H9 (cell line): ENCODE measurements at regions not wholly inside any gene's neighbourhood (a gene's known extent, or its start where the extent isn't known, plus 50 kb on each side); places are given as distances from the start of the nearest gene placed in this dataset.

Source experiments
- DNase-seq: peaks from one replicate; pipeline ENCODE4 v3.0.0-alpha.2; 2017
- H2AFZ ChIP-seq: one replicate; pipeline ENCODE4 v1.6.1; 2013; ENCODE audit warnings: mild to moderate bottlenecking, low read length, control low read depth, moderate library complexity
- H2AK5ac ChIP-seq: 2 replicates; pipeline ENCODE4 v1.6.1; 2013; ENCODE audit warnings: low read length, control low read depth, mixed read lengths; ENCODE audit not compliant: insufficient read length
- H2BK120ac ChIP-seq: one replicate; pipeline ENCODE4 v1.6.1; 2013; ENCODE audit warnings: low read depth, mild to moderate bottlenecking, low read length, control low read depth, inconsistent platforms; ENCODE audit not compliant: poor library complexity, severe bottlenecking
- H2BK12ac ChIP-seq: 2 replicates; pipeline ENCODE4 v1.6.1; 2013; ENCODE audit warnings: low read length, control low read depth, mixed read lengths, low read depth; ENCODE audit not compliant: insufficient read length
- H2BK15ac ChIP-seq: 2 replicates; pipeline ENCODE4 v1.6.1; 2013; ENCODE audit warnings: low read depth, low read length, control low read depth
- H2BK20ac ChIP-seq: one replicate; pipeline ENCODE4 v1.6.1; 2013; ENCODE audit warnings: low read depth, mild to moderate bottlenecking, low read length, control low read depth, inconsistent platforms; ENCODE audit not compliant: poor library complexity, severe bottlenecking
- H2BK5ac ChIP-seq: 2 replicates; pipeline ENCODE4 v1.6.1; 2013; ENCODE audit warnings: low read length, control low read depth, mixed read lengths; ENCODE audit not compliant: insufficient read length
- H3K14ac ChIP-seq: 2 replicates; pipeline ENCODE4 v1.6.1; 2013; ENCODE audit warnings: low read length, control low read depth; ENCODE audit not compliant: insufficient read depth
- H3K18ac ChIP-seq: 2 replicates; pipeline ENCODE4 v1.6.1; 2013; ENCODE audit warnings: low read depth, mild to moderate bottlenecking, mixed read lengths, low read length, control low read depth; ENCODE audit not compliant: insufficient read length
- H3K23ac ChIP-seq: 2 replicates; pipeline ENCODE4 v1.6.1; 2013; ENCODE audit warnings: low read length, control low read depth, mixed read lengths, low read depth; ENCODE audit not compliant: insufficient read length
- H3K23me2 ChIP-seq: 2 replicates; pipeline ENCODE4 v1.6.1; 2013; ENCODE audit warnings: low read depth, mild to moderate bottlenecking, mixed read lengths, low read length, control low read depth; ENCODE audit not compliant: insufficient read length, poor library complexity, severe bottlenecking
- H3K27ac ChIP-seq: 2 replicates; pipeline ENCODE4 v1.5.1; 2013; ENCODE audit warnings: low read length, control low read depth, mixed read lengths, low read depth; ENCODE audit not compliant: insufficient read length
- H3K27me3 ChIP-seq: 2 replicates; pipeline ENCODE4 v1.6.1; 2013; ENCODE audit warnings: low read length, control low read depth, inconsistent platforms; ENCODE audit not compliant: insufficient read depth
- H3K4ac ChIP-seq: 2 replicates; pipeline ENCODE4 v1.6.1; 2013; ENCODE audit warnings: low read depth, mild to moderate bottlenecking, control low read depth, inconsistent platforms, low read length, moderate library complexity
- H3K4me1 ChIP-seq: 2 replicates; pipeline ENCODE4 v1.6.1; 2013; ENCODE audit warnings: low read length, control low read depth, inconsistent platforms; ENCODE audit not compliant: insufficient read depth
- H3K4me2 ChIP-seq: 2 replicates; pipeline ENCODE4 v1.6.1; 2013; ENCODE audit warnings: low read length, control low read depth, mixed read lengths; ENCODE audit not compliant: insufficient read length, insufficient read depth
- H3K56ac ChIP-seq: 2 replicates; pipeline ENCODE4 v1.6.1; 2013; ENCODE audit warnings: low read depth, mild to moderate bottlenecking, mixed read lengths, low read length, control low read depth; ENCODE audit not compliant: insufficient read length
- H3K79me1 ChIP-seq: 2 replicates; pipeline ENCODE4 v1.6.1; 2013; ENCODE audit warnings: low read depth, mild to moderate bottlenecking, moderate library complexity, low read length, control low read depth, inconsistent platforms; ENCODE audit not compliant: insufficient read depth, poor library complexity, severe bottlenecking
- H3K79me2 ChIP-seq: 2 replicates; pipeline ENCODE4 v1.6.1; 2013; ENCODE audit warnings: low read length, control low read depth, inconsistent platforms; ENCODE audit not compliant: insufficient read depth
- H3K9ac ChIP-seq: 2 replicates; pipeline ENCODE4 v1.6.1; 2013; ENCODE audit warnings: low read length, control low read depth, mixed read lengths; ENCODE audit not compliant: insufficient read length; ENCODE audit errors: extremely low read depth
- H3K9me3 ChIP-seq: one replicate; pipeline ENCODE4 v1.6.1; 2013; ENCODE audit warnings: low read depth, low read length, inconsistent platforms; ENCODE audit not compliant: control insufficient read depth
- H3T11ph ChIP-seq: one replicate; pipeline ENCODE4 v1.6.1; 2013; ENCODE audit warnings: mild to moderate bottlenecking, low read length, control low read depth, inconsistent platforms
- H4K20me1 ChIP-seq: one replicate; pipeline ENCODE4 v1.6.1; 2013; ENCODE audit not compliant: control insufficient read depth, insufficient read length, insufficient read depth
- H4K5ac ChIP-seq: 2 replicates; pipeline ENCODE4 v1.6.1; 2013; ENCODE audit warnings: low read depth, mild to moderate bottlenecking, mixed read lengths, low read length, control low read depth; ENCODE audit not compliant: insufficient read length
- H4K8ac ChIP-seq: replicated peaks from 2 replicates; pipeline ENCODE4 v1.6.1; 2013; ENCODE audit warnings: low read length, control low read depth, mixed read lengths, low read depth; ENCODE audit not compliant: insufficient read length
- H4K91ac ChIP-seq: 2 replicates; pipeline ENCODE4 v1.6.1; 2013; ENCODE audit warnings: low read depth, mild to moderate bottlenecking, moderate library complexity, mixed read lengths, low read length, control low read depth; ENCODE audit not compliant: insufficient read length
- H3K27ac Mint-ChIP-seq, 3 experiments: 2 replicates in 2 of 3; 3 replicates in 1 of 3; pipeline ENCODE4 v1.8.0; 2020 to 2021; ENCODE audit warnings: mixed read lengths in 3 of 3, mild to moderate bottlenecking in 1 of 3, moderate library complexity in 1 of 3
- H3K27me3 Mint-ChIP-seq: 2 replicates; pipeline ENCODE4 v1.8.0; 2021; ENCODE audit warnings: low read depth, mild to moderate bottlenecking, moderate library complexity, mixed read lengths
- H3K36me3 Mint-ChIP-seq, 3 experiments: 2 replicates in 2 of 3; 3 replicates in 1 of 3; pipeline ENCODE4 v1.8.0; 2020 to 2021; ENCODE audit warnings: low read depth in 3 of 3, mixed read lengths in 3 of 3; ENCODE audit not compliant: insufficient read depth in 1 of 3
- H3K4me1 Mint-ChIP-seq, 2 experiments: 2 replicates each; pipeline ENCODE4 v1.8.0; 2020; ENCODE audit warnings: mixed read lengths in 2 of 2
- H3K4me3 Mint-ChIP-seq, 2 experiments: 2 replicates in 1 of 2; 3 replicates in 1 of 2; pipeline ENCODE4 v1.8.0; 2020 to 2021; ENCODE audit warnings: mild to moderate bottlenecking in 2 of 2, mixed read lengths in 2 of 2, moderate library complexity in 1 of 2
- H3K9me3 Mint-ChIP-seq, 2 experiments: 2 replicates in 1 of 2; 3 replicates in 1 of 2; pipeline ENCODE4 v1.8.0; 2020; ENCODE audit warnings: mild to moderate bottlenecking in 2 of 2, mixed read lengths in 2 of 2, moderate library complexity in 1 of 2
- TF ChIP-seq, protein P1 (sequence below): fragments of 200-600 bp; sonication (generic); conservative IDR thresholded peaks from 3 replicates; pipeline ENCODE4 v1.8.0; 2021; ENCODE audit warnings: antibody characterized with exemption, mild to moderate bottlenecking

DNA sequence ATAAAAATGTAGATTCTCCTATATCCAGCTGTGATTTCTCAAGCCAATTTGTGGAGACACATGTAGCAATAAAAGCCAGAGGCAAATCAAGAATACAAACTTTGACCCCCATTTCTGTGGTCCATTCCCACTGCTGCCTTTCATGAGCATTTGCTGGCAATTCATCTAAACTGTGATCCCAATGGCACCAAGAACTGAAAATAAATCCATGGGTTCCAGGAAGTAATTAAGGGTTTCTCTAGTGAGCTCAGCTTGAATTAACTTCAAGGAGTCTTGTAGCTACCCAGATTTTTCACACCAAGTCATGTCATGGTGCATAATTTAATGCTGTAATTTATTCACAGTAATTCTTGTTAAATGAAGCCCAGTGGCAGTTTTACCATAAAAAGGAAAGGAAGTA lies 145.0 kb upstream of the SMC2 start:
- Histone ChIP-seq H3K27me3 (no peaks in the 10 kb centered on the region), H2BK20ac (no peak overlapping the region), H3K18ac (no peak overlapping the region), H3K23ac (no peak overlapping the region), H2AFZ (no peak overlapping the region), H3K14ac (no peak overlapping the region), H2BK12ac (no peak overlapping the region), H3K23me2 (no peaks in the 10 kb centered on the region), H3K9ac (no peak overlapping the region), H3K4me2 (no peak overlapping the region), H2BK120ac (no peak overlapping the region), H3K79me1 (no peaks in the 10 kb centered on the region), H3K9me3 (no peaks in the 10 kb centered on the region), H4K91ac (no peak overlapping the region), H4K5ac (no peak overlapping the region), H3K4ac (no peak overlapping the region), H3K56ac (no peak overlapping the region), H2BK5ac (no peak overlapping the region), H2AK5ac (no peak overlapping the region), H4K8ac (no peak overlapping the region), H4K20me1 (no peaks in the 10 kb centered on the region), H3K79me2 (no peaks in the 10 kb centered on the region), H2BK15ac (no peak overlapping the region), H3K4me1 (no peaks in the 10 kb centered on the region), H3T11ph (no peak overlapping the region), H3K27ac (no peak overlapping the region)
- TF ChIP-seq, protein P1, sequence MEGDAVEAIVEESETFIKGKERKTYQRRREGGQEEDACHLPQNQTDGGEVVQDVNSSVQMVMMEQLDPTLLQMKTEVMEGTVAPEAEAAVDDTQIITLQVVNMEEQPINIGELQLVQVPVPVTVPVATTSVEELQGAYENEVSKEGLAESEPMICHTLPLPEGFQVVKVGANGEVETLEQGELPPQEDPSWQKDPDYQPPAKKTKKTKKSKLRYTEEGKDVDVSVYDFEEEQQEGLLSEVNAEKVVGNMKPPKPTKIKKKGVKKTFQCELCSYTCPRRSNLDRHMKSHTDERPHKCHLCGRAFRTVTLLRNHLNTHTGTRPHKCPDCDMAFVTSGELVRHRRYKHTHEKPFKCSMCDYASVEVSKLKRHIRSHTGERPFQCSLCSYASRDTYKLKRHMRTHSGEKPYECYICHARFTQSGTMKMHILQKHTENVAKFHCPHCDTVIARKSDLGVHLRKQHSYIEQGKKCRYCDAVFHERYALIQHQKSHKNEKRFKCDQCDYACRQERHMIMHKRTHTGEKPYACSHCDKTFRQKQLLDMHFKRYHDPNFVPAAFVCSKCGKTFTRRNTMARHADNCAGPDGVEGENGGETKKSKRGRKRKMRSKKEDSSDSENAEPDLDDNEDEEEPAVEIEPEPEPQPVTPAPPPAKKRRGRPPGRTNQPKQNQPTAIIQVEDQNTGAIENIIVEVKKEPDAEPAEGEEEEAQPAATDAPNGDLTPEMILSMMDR = no peak
- no peak for DNase-seq
- Mint-ChIP-seq H3K27me3 (no peaks in the 10 kb centered on the region), H3K36me3 (no peaks in the 10 kb centered on the region), H3K27ac (no peak overlapping the region), H3K4me3 (no peak overlapping the region), H3K9me3 (no peaks in the 10 kb centered on the region), H3K4me1 (no peaks in the 10 kb centered on the region)
